ENCODE measurements at regions not wholly inside any gene's neighbourhood (a gene's known extent, or its start where the extent isn't known, plus 50 kb on each side); places are given as distances from the start of the nearest gene placed in this dataset.

GRCh38 chr3:135383301-135383700, 582.2 kb upstream of the PPP2R3A start:
- H3K4me3 ChIP-seq (ENCODE audit: low read length): no peak overlapping the region
- no peak for TF ChIP-seq CTCF (conservative IDR thresholded peaks at IDR 0.05; ENCODE audit: low read depth, low read length)
- no peak for DNase-seq (ENCODE audit: low read depth)

GRCh38 chr3:135392151-135392550, 573.4 kb upstream of the PPP2R3A start:
- no peak for DNase-seq (ENCODE audit: low read depth)
- no peak overlapping the region for H3K4me3 ChIP-seq (ENCODE audit: low read length)
- TF ChIP-seq CTCF (conservative IDR thresholded peaks at IDR 0.05; ENCODE audit: low read depth, low read length): no peak

GRCh38 chr3:135393159-135393558, 572.4 kb upstream of the PPP2R3A start:
- H3K4me3 ChIP-seq (ENCODE audit: low read length): no peak overlapping the region
- TF ChIP-seq CTCF (conservative IDR thresholded peaks at IDR 0.05; ENCODE audit: low read depth, low read length): no peak
- DNase-seq (ENCODE audit: low read depth): no peak

- TF ChIP-seq CTCF (conservative IDR thresholded peaks at IDR 0.05; ENCODE audit: low read depth, low read length): no peak
- no peak for DNase-seq (ENCODE audit: low read depth)
- H3K4me3 ChIP-seq (ENCODE audit: low read length): no peak overlapping the region
These were observed 571.5 kb upstream of the PPP2R3A start for GRCh38 chr3:135393898-135394525.

- no peak for TF ChIP-seq CTCF (conservative IDR thresholded peaks at IDR 0.05; ENCODE audit: low read depth, low read length)
- no peak overlapping the region for H3K4me3 ChIP-seq (ENCODE audit: low read length)
- DNase-seq (ENCODE audit: low read depth): no peak
These were observed 553.1 kb upstream of the PPP2R3A start for GRCh38 chr3:135412475-135412874.

- TF ChIP-seq CTCF (conservative IDR thresholded peaks at IDR 0.05; ENCODE audit: low read depth, low read length): no peak
- H3K4me3 ChIP-seq (ENCODE audit: low read length): no peak overlapping the region
- no peak for DNase-seq (ENCODE audit: low read depth)
These were observed 549.3 kb upstream of the PPP2R3A start for GRCh38 chr3:135416182-135416581.

- no peak for DNase-seq (ENCODE audit: low read depth)
- TF ChIP-seq CTCF (conservative IDR thresholded peaks at IDR 0.05; ENCODE audit: low read depth, low read length): no peak
- no peak overlapping the region for H3K4me3 ChIP-seq (ENCODE audit: low read length)
These were observed 546.4 kb upstream of the PPP2R3A start for GRCh38 chr3:135419155-135419554.

All from retinal pigment epithelial cell (primary cell).